Adrenal gland (tissue), 9 donors: ENCODE measurements at regions not wholly inside any gene's neighbourhood (a gene's known extent, or its start where the extent isn't known, plus 50 kb on each side); places are given as distances from the start of the nearest gene placed in this dataset.

ENCODE experiments used
- DNase-seq, 7 donors: peaks; one replicate each; pipeline ENCODE4 v3.0.0-alpha.2; 2019 to 2020
- H3K27ac ChIP-seq, 5 donors: fragments of 200-600 bp; sonication (generic) in 4 of 5; 1 replicate in 3 of 5; 2 replicates in 2 of 5; pipeline versions ENCODE4 v1.5.1 to v1.8.0; 2016 to 2020; ENCODE audit warnings: mild to moderate bottlenecking in 1 of 5
- H3K27me3 ChIP-seq: fragments of 200-600 bp; 2 replicates; pipeline ENCODE4 v1.8.0; 2021
- H3K36me3 ChIP-seq, 2 donors: fragments of 200-600 bp; replicated peaks in 1 of 2; 1 replicate in 1 of 2; 2 replicates in 1 of 2; pipeline versions ENCODE4 v1.5.1 to v1.8.0; 2018 to 2022
- H3K4me1 ChIP-seq, 2 donors: fragments of 200-600 bp; replicated peaks in 1 of 2; 1 replicate in 1 of 2; 2 replicates in 1 of 2; pipeline versions ENCODE4 v1.5.1 to v1.8.0; 2018 to 2021
- H3K4me3 ChIP-seq, 4 donors: fragments of 200-600 bp; sonication (generic) in 3 of 4; one replicate each; pipeline ENCODE4 v1.5.1; 2016 to 2018
- H3K9me3 ChIP-seq, 3 donors: fragments of 200-600 bp; sonication (generic) in 1 of 3; replicated peaks in 1 of 3; 1 replicate in 2 of 3; 2 replicates in 1 of 3; pipeline versions ENCODE4 v1.5.1 to v1.8.0; 2016 to 2021
- CTCF ChIP-seq, 6 experiments: fragments of 450-650 bp in 4 of 6; fragments of 200-600 bp in 2 of 6; sonication (generic) in 1 of 6; IDR thresholded peaks; 1 replicate in 5 of 6; 2 replicates in 1 of 6; pipeline versions ENCODE4 v1.5.1 to v1.8.0; 2016 to 2021; ENCODE audit warnings: antibody characterized with exemption in 6 of 6, mild to moderate bottlenecking in 2 of 6, moderate library complexity in 1 of 6
- POLR2A ChIP-seq, 2 donors: fragments of 450-650 bp; IDR thresholded peaks; one replicate each; pipeline ENCODE4 v1.6.1; 2017; ENCODE audit warnings: antibody characterized with exemption in 2 of 2, mild to moderate bottlenecking in 2 of 2, moderate library complexity in 1 of 2
- WGBS, 4 donors: extraction: QIAGEN DNeasy Blood & Tissue Kit in 2 of 4; methylation state at CpG; one replicate each; pipeline versions ENCODE4 v1.1.5 to v1.1.7; 2013 to 2017; 5-methylcytosine and 5-hydroxymethylcytosine counted together
- intact Hi-C, 2 donors: fragments of 100-400 bp; cut with DNase I; formaldehyde crosslinking; loops; one replicate each; pipeline versions ENCODE4 v1.14.1 to v1.15.0; 2022 to 2023
- donor health status: healthy with polysubstance abuse.
- donor health status: Bipolar disorder and iron deficiency.
- donor health status: DM: yes; HTN: yes; CAD: no.
- donor health status: DM: no; HTN: no; CAD: no.
- donor health status: DM: no; HTN: no; CAD: no.

DNA sequence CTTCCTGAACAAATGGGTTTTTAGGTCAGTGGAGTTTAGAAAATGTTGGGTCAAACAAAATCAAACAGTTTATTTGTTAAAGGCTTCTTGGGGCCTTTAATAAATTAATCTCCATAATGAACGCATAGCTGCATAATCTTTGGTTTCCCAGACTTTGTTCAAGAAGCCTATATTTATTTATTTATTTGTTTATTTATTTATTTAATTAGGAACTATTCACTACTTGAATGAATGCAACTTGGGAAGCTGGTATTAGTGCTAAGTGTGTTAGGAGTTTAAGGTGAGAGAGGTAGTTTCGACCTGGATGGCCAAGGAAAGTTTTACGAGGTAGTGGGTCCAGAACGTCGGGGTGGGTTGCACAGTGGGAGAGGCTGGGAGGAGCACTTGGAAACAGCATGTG is 281.9 kb upstream of the C2CD4B start:
- peaks cover 0 to 6% of the 10 kb centered on the region in 2 donors for H3K4me1 ChIP-seq
- WGBS, 4 donors: 91 to 97% (median 93%) methylated on average over 5 of the region's 5 CpGs
- no peak overlapping the region for H3K27ac ChIP-seq
- no peak overlapping the region for H3K4me3 ChIP-seq
- DNase-seq: no peak
- intact Hi-C loops: no loop called here
- no peaks in the 10 kb centered on the region for H3K9me3 ChIP-seq
- no peaks in the 10 kb centered on the region for H3K27me3 ChIP-seq
- no peak for TF ChIP-seq CTCF (IDR thresholded peaks at IDR 0.05)
- TF ChIP-seq POLR2A (IDR thresholded peaks at IDR 0.05): no peak
- no peaks in the 10 kb centered on the region for H3K36me3 ChIP-seq

DNA sequence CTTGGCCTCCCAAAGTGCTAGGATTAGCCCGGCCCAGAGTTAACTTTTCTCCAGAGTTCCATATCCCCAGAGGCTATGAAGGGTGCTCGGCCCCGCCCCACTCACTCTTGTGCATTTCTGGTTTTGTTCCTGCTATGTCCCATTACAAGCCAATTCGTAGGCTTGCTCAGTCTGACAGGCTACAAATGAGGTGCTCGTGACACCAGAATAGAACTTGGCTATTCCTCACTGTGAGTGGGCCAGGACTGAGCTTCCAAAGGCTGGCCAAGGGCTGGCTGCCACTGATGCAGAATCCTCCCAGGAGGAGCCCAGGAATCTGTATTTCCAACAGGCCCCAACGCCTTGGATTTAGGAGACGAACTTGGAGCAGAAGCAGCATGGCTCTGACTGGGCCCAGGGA is 282.7 kb upstream of the C2CD4B start:
- H3K36me3 ChIP-seq: no peaks in the 10 kb centered on the region
- no peak for DNase-seq
- intact Hi-C loops: no loop called here
- peaks cover 0 to 6% of the 10 kb centered on the region in 2 donors for H3K4me1 ChIP-seq
- WGBS, 4 donors: 81 to 94% (median 90%) methylated on average over 6 to 7 of the region's 7 CpGs
- H3K4me3 ChIP-seq: no peak overlapping the region
- H3K27ac ChIP-seq: no peak overlapping the region
- H3K27me3 ChIP-seq: no peaks in the 10 kb centered on the region
- H3K9me3 ChIP-seq: no peaks in the 10 kb centered on the region
- no peak for TF ChIP-seq POLR2A (IDR thresholded peaks at IDR 0.05)
- TF ChIP-seq CTCF (IDR thresholded peaks at IDR 0.05): no peak

GRCh38 chr15:62449638-62450037 is 284.6 kb upstream of the C2CD4B start:
- no peak overlapping the region for H3K27ac ChIP-seq
- H3K4me1 ChIP-seq: peaks cover 0 to 6% of the 10 kb centered on the region in 2 donors
- no peaks in the 10 kb centered on the region for H3K36me3 ChIP-seq
- no peaks in the 10 kb centered on the region for H3K9me3 ChIP-seq
- DNase-seq: peak in 1 of 7 donors; percentile 10
- intact Hi-C loops: no loop called here
- no peak overlapping the region for H3K4me3 ChIP-seq
- H3K27me3 ChIP-seq: no peaks in the 10 kb centered on the region
- 65 to 97% (median 84%) methylated on average over 1 of the region's 1 CpG for WGBS, 4 donors
- TF ChIP-seq CTCF (IDR thresholded peaks at IDR 0.05) (no peak), POLR2A (IDR thresholded peaks at IDR 0.05) (no peak)

- H3K4me3 ChIP-seq: no peak overlapping the region
- intact Hi-C loops: no loop called here
- H3K9me3 ChIP-seq: no peaks in the 10 kb centered on the region
- no peaks in the 10 kb centered on the region for H3K27me3 ChIP-seq
- no peak overlapping the region for H3K27ac ChIP-seq
- no peaks in the 10 kb centered on the region for H3K36me3 ChIP-seq
- DNase-seq: no peak
- peaks cover 0 to 6% of the 10 kb centered on the region in 2 donors for H3K4me1 ChIP-seq
- WGBS, 4 donors: 93 to 95% (median 94%) methylated on average over 10 of the region's 10 CpGs
- TF ChIP-seq POLR2A (IDR thresholded peaks at IDR 0.05): no peak
- no peak for TF ChIP-seq CTCF (IDR thresholded peaks at IDR 0.05)
These were observed 285.0 kb upstream of the C2CD4B start for GRCh38 chr15:62450061-62450460.
